Kidney epithelial cell (primary cell): ENCODE measurements at regions not wholly inside any gene's neighbourhood (a gene's known extent, or its start where the extent isn't known, plus 50 kb on each side); places are given as distances from the start of the nearest gene placed in this dataset.

Source experiments
- DNase-seq: peaks from one replicate; pipeline ENCODE4 v3.0.0-alpha.2; 2010; ENCODE audit warnings: low read depth
- H3K27me3 ChIP-seq: 2 replicates; pipeline ENCODE4 v1.6.0; 2011; ENCODE audit warnings: low read length; ENCODE audit not compliant: control insufficient read depth, insufficient read depth
- H3K36me3 ChIP-seq: 2 replicates; pipeline ENCODE4 v1.5.1; 2011; ENCODE audit warnings: low read length; ENCODE audit not compliant: control insufficient read depth, insufficient read depth
- H3K4me3 ChIP-seq: 2 replicates; pipeline ENCODE4 v1.5.1; 2011; ENCODE audit warnings: low read depth, mild to moderate bottlenecking, control low read depth, low read length
- TF ChIP-seq, protein P1 (sequence below): IDR thresholded peaks from 2 replicates; pipeline ENCODE4 v1.5.1; 2011; ENCODE audit warnings: mild to moderate bottlenecking, moderate library complexity, low read length, control low read depth, inconsistent platforms; ENCODE audit not compliant: insufficient read depth, poor library complexity, severe bottlenecking

DNA sequence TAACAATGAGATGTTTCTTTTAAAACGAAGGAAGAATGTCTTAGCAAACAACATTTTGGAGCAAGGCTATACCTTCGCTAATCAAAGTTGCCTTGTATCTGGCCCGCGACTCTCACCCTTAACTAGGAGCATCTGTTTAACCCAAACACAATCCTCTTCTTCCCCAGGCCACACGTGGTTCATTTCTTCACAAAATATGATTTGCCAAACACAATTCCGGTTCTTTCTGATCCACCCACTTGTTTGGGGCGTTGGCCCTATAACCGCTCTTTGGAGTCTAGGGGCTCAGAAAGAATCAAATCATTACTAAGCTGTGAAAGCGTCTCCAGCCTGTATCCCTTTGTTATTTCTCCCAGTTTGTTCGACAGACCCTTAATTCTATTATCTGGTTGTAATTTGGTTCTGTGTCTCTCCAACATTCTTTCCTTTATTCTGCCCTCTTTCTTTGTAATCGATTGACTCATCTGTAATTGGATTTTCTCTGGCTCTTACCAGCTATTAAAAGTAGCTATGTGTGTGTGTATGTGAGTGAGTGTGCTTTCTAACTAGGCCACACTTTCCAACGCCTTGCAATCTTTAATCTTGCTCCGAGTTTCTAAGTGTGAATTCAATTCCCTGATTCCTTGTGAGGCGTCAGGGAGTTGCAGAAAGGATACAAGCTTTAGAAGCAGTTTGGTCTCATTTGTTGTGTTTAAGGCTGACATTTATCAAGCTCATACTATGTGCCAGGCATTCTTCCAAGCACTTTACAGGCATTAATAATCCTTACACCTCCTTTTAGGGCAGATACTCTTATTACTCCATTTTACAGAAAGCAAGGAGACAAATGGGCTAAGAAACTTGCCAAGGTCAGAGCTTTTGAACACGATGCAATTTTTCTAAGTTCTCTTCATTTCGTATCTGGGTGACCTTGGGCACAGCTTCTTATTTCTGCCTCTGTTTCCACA, 138.6 kb upstream of the CPEB2 start:
- TF ChIP-seq, protein P1, sequence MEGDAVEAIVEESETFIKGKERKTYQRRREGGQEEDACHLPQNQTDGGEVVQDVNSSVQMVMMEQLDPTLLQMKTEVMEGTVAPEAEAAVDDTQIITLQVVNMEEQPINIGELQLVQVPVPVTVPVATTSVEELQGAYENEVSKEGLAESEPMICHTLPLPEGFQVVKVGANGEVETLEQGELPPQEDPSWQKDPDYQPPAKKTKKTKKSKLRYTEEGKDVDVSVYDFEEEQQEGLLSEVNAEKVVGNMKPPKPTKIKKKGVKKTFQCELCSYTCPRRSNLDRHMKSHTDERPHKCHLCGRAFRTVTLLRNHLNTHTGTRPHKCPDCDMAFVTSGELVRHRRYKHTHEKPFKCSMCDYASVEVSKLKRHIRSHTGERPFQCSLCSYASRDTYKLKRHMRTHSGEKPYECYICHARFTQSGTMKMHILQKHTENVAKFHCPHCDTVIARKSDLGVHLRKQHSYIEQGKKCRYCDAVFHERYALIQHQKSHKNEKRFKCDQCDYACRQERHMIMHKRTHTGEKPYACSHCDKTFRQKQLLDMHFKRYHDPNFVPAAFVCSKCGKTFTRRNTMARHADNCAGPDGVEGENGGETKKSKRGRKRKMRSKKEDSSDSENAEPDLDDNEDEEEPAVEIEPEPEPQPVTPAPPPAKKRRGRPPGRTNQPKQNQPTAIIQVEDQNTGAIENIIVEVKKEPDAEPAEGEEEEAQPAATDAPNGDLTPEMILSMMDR = no peak
- no peak overlapping the region for H3K4me3 ChIP-seq
- DNase-seq = no peak
- H3K27me3 ChIP-seq = no peaks in the 10 kb centered on the region
- no peaks in the 10 kb centered on the region for H3K36me3 ChIP-seq

DNA sequence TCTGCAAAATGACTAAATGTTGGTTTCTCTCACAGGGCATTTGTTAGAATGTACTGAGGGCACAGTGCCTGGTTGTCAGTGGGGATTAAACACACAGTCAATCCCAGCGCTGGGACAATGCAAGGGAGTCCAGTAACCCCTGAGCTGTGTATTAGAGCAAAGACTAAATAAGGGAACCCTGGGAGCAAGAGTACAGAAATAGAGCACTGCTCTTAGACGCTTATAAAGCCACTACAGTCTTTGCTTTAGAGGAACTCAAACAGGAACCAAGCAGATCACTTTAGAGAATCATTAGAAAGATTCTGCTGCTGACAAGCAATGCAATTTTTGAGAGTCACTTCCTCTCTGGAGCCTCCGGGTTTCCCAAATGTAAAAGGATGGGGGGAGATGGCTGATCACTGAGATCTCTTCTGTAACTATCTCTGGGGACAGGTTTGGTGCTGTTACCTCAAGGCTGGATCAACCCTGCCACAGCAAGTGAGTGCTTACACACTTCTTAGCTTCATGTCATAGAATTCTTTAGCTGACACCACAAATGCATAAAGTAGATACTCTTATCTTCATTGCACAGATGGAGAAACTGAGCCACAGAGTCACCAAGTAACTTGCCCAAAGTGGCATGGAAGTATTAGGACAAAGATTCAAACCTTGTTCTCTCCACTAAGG, 137.8 kb upstream of the CPEB2 start:
- H3K27me3 ChIP-seq = no peaks in the 10 kb centered on the region
- TF ChIP-seq, protein P1 = no peak
- no peak overlapping the region for H3K4me3 ChIP-seq
- H3K36me3 ChIP-seq = no peaks in the 10 kb centered on the region
- DNase-seq = no peak

DNA sequence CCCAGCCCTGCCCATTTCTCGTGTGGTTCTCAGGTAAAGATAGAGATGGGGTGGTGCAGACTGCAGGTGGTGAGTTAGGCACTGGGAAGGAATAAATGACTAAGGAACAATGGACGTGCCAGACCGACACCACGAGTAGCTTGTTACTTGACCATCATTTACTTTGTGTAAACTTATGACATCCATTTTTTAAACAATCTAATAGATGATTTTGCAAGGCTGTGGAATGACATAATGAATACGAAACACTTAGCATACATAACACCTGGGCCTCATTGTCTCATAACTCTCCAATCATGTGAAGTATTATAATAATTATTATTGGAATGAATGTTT, 137.3 kb upstream of the CPEB2 start:
- TF ChIP-seq, protein P1 = no peak
- Histone ChIP-seq H3K36me3 (no peaks in the 10 kb centered on the region), H3K4me3 (no peak overlapping the region), H3K27me3 (no peaks in the 10 kb centered on the region)
- no peak for DNase-seq

DNA sequence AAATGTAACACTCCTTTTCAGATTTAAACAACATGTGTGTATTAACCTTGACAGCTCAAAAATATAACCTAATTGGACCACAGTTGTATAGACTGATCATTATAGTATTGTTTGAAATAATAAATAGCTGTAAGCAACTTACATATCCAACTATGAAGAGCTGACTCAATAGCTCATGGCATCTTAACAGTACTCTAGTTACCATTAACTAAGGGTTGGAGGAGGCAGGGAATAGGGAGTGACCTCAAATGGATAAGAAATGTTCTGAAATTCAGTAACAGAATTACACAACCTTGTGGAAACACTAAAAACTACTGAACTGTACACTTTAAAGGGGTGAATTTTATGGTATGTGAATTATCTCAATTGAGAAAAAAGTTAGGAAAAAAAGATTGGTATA, 136.5 kb upstream of the CPEB2 start:
- H3K36me3 ChIP-seq = no peaks in the 10 kb centered on the region
- TF ChIP-seq, protein P1 = no peak
- no peak for DNase-seq
- no peak overlapping the region for H3K4me3 ChIP-seq
- H3K27me3 ChIP-seq = no peaks in the 10 kb centered on the region

DNA sequence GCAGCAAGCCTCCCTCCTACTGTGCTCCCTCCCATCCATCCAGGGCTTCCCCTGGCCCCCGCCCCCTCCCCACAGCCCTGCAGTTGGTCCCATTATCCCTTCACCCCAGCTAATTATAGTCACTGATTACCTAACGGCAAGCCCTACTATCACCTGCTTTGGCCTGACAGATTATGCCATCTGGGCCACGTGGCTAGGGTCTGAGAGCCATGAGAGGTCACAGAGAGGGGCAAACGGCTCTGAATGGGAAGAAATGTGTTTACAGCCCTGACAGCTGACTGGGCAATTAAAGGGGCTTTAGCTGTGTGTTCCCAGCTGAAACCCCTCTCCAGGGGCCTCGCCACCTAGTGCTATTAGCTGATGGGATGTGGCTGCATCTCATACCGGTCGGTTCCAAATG, 134.4 kb upstream of the CPEB2 start:
- no peak for DNase-seq
- TF ChIP-seq, protein P1 = no peak
- Histone ChIP-seq H3K4me3 (no peak overlapping the region), H3K36me3 (no peaks in the 10 kb centered on the region), H3K27me3 (no peaks in the 10 kb centered on the region)
